ENCODE measurements at regions not wholly inside any gene's neighbourhood (a gene's known extent, or its start where the extent isn't known, plus 50 kb on each side); places are given as distances from the start of the nearest gene placed in this dataset.

DNA sequence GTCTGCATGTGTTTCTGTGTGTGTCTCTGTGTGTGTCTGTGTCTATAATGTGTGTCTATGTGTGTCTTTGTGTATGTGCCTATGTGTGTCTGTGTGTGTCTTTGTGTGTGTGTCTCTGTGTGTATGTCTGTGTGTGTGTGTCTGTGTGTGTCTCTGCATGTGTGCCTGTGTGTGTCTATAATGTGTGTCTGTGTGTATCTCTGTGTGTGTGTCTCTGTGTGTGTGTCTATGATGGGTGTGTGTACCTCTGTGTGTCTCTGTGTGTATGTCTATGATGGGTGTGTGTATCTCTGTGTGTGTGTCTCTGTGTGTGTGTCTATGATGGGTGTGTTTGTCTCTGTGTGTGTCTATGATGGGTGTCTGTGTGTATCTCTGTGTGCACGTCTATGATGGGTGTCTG, 126.2 kb upstream of the GPC1 start:
- WGBS, 3 donors: 65 to 78% (median 69%) methylated on average over 1 of the region's 1 CpG
- intact Hi-C loops (cut with DNase I): no loop called here
- Histone ChIP-seq H3K4me3 (no peak overlapping the region), H3K9me3 (no peaks in the 10 kb centered on the region), H3K27ac (no peak overlapping the region), H3K36me3 (ENCODE audit: insufficient read depth in 1 of 2, low read depth in 1 of 2) (no peaks in the 10 kb centered on the region), H3K4me1 (no peaks in the 10 kb centered on the region), H3K27me3 (ENCODE audit: insufficient read depth in 3 of 3, low read length in 2 of 3) (peaks cover 0 to 3% (median 0%) of the 10 kb centered on the region in 3 donors)
- DNase-seq: no peak
- ATAC-seq: peak in 1 of 4 donors; percentile 4
- TF ChIP-seq, protein P1, sequence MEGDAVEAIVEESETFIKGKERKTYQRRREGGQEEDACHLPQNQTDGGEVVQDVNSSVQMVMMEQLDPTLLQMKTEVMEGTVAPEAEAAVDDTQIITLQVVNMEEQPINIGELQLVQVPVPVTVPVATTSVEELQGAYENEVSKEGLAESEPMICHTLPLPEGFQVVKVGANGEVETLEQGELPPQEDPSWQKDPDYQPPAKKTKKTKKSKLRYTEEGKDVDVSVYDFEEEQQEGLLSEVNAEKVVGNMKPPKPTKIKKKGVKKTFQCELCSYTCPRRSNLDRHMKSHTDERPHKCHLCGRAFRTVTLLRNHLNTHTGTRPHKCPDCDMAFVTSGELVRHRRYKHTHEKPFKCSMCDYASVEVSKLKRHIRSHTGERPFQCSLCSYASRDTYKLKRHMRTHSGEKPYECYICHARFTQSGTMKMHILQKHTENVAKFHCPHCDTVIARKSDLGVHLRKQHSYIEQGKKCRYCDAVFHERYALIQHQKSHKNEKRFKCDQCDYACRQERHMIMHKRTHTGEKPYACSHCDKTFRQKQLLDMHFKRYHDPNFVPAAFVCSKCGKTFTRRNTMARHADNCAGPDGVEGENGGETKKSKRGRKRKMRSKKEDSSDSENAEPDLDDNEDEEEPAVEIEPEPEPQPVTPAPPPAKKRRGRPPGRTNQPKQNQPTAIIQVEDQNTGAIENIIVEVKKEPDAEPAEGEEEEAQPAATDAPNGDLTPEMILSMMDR (IDR thresholded peaks at IDR 0.05): no peak

DNA sequence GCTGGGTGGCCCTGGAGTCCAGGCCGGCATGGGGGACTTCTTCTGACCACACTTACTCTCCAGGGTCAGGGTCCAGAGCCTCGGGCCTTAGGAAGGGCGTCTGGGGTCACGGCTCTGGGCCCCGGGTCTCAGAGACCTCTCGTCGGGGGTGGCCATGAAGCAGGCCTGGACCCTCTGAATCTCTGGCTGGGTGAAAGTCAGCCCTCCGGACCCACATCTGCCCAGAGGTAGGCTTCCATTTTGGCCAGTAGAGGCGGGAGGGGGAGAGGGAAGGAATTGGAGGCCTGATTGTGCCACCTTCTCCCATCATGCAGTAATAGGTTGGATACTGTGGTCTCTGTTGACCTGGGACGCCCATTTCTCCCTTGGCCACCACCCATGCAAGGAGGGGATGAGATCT, 125.3 kb upstream of the GPC1 start:
- TF ChIP-seq, protein P1 (IDR thresholded peaks at IDR 0.05): no peak
- Histone ChIP-seq H3K9me3 (no peaks in the 10 kb centered on the region), H3K4me1 (no peaks in the 10 kb centered on the region), H3K27me3 (ENCODE audit: insufficient read depth in 3 of 3, low read length in 2 of 3) (no peaks in the 10 kb centered on the region), H3K36me3 (ENCODE audit: insufficient read depth in 1 of 2, low read depth in 1 of 2) (no peaks in the 10 kb centered on the region), H3K27ac (no peak overlapping the region), H3K4me3 (no peak overlapping the region)
- WGBS, 3 donors: 92 to 93% (median 93%) methylated on average over 9 to 10 of the region's 10 CpGs
- DNase-seq (no peak), ATAC-seq (no peak)
- intact Hi-C loops (cut with DNase I): no loop called here

DNA sequence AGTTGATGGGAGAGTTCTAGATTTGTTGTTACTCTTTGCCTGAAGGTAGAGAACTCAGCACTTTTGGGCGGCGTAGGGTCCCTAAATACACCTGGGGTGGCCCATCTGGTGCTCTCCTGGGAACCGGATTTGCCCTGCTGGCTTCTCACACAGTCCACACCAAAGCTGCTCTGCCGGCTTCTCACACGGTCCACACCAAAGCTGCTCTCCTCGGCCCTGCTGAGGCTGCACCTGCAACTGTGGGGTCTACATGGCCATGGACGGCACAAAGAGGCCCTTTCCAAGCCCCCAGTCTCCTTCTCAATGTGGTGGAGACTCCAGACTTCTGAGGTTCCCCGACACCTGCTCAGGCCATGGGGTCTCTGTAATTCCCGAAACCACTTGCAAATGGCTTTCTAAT, 124.8 kb upstream of the GPC1 start:
- no peak overlapping the region for H3K4me3 ChIP-seq

DNA sequence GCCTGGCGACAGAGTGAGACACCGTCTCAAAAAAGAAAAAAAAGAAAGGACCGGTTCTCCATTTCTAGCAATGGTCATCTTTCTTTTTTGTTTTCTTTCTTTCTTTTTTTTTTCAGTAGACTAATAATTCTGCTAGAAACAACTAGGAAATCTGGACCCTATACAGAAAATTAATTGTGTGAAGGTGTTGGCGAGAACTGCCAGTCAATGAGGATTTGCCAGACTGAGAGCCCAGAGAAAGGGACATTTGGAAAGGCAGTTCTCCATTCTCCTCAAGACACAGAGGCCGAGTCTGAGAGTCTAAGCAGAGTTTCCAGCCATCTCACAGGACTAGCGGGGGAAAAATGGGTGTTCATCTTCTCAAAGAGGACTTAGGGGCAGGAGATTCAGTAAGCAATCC, 123.6 kb upstream of the GPC1 start:
- H3K27ac ChIP-seq: no peak overlapping the region
- intact Hi-C loops (cut with DNase I): no loop called here
- no peaks in the 10 kb centered on the region for H3K36me3 ChIP-seq (ENCODE audit: insufficient read depth in 1 of 2, low read depth in 1 of 2)
- H3K27me3 ChIP-seq (ENCODE audit: insufficient read depth in 3 of 3, low read length in 2 of 3): no peaks in the 10 kb centered on the region
- no peak overlapping the region for H3K4me3 ChIP-seq
- no peaks in the 10 kb centered on the region for H3K4me1 ChIP-seq
- ATAC-seq (no peak), DNase-seq (no peak)
- 89 to 94% (median 94%) methylated on average over 6 of the region's 6 CpGs for WGBS, 3 donors
- H3K9me3 ChIP-seq: no peaks in the 10 kb centered on the region
- TF ChIP-seq, protein P1 (IDR thresholded peaks at IDR 0.05): no peak

More for the DNA sequence above, 124.8 kb upstream of the GPC1 start:
- intact Hi-C loops (cut with DNase I): no loop called here
- Histone ChIP-seq H3K9me3 (no peaks in the 10 kb centered on the region), H3K27me3 (ENCODE audit: insufficient read depth in 3 of 3, low read length in 2 of 3) (no peaks in the 10 kb centered on the region), H3K4me1 (no peaks in the 10 kb centered on the region), H3K27ac (no peak overlapping the region), H3K36me3 (ENCODE audit: insufficient read depth in 1 of 2, low read depth in 1 of 2) (no peaks in the 10 kb centered on the region)
- DNase-seq: no peak
- TF ChIP-seq, protein P1 (IDR thresholded peaks at IDR 0.05): no peak
- ATAC-seq: peak in 1 of 4 donors; percentile 30
- WGBS, 3 donors: 92 to 96% (median 93%) methylated on average over 9 of the region's 9 CpGs

DNA sequence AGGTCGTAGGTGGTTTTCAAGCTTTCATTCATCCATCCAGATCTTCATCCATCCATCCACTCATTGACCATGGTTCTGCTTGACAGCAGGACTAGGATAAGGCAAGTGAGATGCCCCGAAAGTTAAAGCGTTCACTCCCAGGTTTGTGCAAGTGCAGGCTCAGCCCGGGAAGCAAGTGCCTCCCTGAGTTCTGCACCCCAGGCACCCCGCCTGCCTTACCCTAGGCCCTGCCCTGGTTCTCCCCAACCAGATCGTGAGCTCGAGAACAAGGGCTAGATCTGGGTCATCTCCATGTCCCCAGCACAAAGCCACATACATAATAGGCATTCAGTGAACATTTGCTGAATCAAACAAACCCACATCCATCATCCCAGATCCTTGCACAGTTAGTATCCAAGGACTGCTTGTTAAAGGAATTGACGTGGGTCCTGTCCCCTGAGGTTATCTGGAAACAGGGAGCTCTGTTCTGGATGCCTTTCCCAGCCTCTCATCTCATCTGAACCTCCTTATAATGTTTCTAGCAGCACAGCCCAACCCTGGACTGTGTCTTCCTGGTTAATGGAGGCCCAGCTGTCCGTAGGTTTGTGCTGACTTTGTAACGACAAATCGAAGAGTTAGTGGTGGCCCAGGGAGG, 116.1 kb upstream of the GPC1 start:
- Histone ChIP-seq H3K4me1 (peaks cover 4% of the 10 kb centered on the region), H3K27ac (no peak overlapping the region), H3K27me3 (ENCODE audit: insufficient read depth in 3 of 3, low read length in 2 of 3) (no peaks in the 10 kb centered on the region), H3K4me3 (no peak overlapping the region), H3K9me3 (no peaks in the 10 kb centered on the region), H3K36me3 (ENCODE audit: insufficient read depth in 1 of 2, low read depth in 1 of 2) (no peaks in the 10 kb centered on the region)
- ATAC-seq (no peak), DNase-seq (no peak)
- TF ChIP-seq, protein P1 (IDR thresholded peaks at IDR 0.05): no peak
- intact Hi-C loops (cut with DNase I): no loop called here
- WGBS, 3 donors: 75 to 82% (median 81%) methylated on average over 11 of the region's 11 CpGs
